Activated CD4-positive, alpha-beta T cell treated with anti-CD3 and anti-CD28 coated beads for 36 hours (primary cell): ENCODE measurements at regions not wholly inside any gene's neighbourhood (a gene's known extent, or its start where the extent isn't known, plus 50 kb on each side); places are given as distances from the start of the nearest gene placed in this dataset.

Experiments used
- ATAC-seq: fragments of 200-7000 bp; cut with Tn5 transposase; one replicate; pipeline ENCODE4 v1.10.0; 2021; ENCODE audit warnings: mild to moderate bottlenecking, moderate library complexity
- CTCF ChIA-PET: fragments of 350-600 bp; sonication (Branson Sonifier 250); formaldehyde crosslinking; loops from one replicate; lab custom pipeline; 2021; ENCODE audit warnings: antibody characterized with exemption; lab: Charles Lee
- POLR2A ChIA-PET: fragments of 350-600 bp; sonication (Branson Sonifier 250); formaldehyde crosslinking; loops from one replicate; lab custom pipeline; 2021; ENCODE audit warnings: antibody characterized with exemption, inconsistent platforms; lab: Charles Lee
- DNase-seq: peaks from one replicate; pipeline ENCODE4 v3.0.0-alpha.2; 2020
- H3K27ac Mint-ChIP-seq: one replicate; pipeline ENCODE4 v1.8.0; 2021; ENCODE audit warnings: mixed read lengths
- H3K27me3 Mint-ChIP-seq: one replicate; pipeline ENCODE4 v1.8.0; 2021; ENCODE audit warnings: mixed read lengths
- H3K36me3 Mint-ChIP-seq: one replicate; pipeline ENCODE4 v1.8.0; 2021; ENCODE audit warnings: low read depth, mixed read lengths
- H3K4me1 Mint-ChIP-seq: one replicate; pipeline ENCODE4 v1.8.0; 2021; ENCODE audit warnings: mixed read lengths
- H3K4me3 Mint-ChIP-seq: one replicate; pipeline ENCODE4 v1.8.0; 2021; ENCODE audit warnings: mild to moderate bottlenecking, moderate library complexity, mixed read lengths
- H3K9me3 Mint-ChIP-seq: one replicate; pipeline ENCODE4 v1.8.0; 2021; ENCODE audit warnings: low read depth, mixed read lengths
- intact Hi-C, 2 experiments: fragments of 100-400 bp; cut with DNase I in 1 of 2; cut with micrococcal nuclease in 1 of 2; formaldehyde crosslinking; loops; one replicate each; pipeline versions ENCODE4 v1.14.2 to v1.15.1; 2022 to 2024; cut with DNase I, micrococcal nuclease

GRCh38 chr11:93248602-93249001 lies 50.8 kb upstream of the SLC36A4 start:
- Mint-ChIP-seq H3K27ac (no peak overlapping the region), H3K4me3 (no peak overlapping the region), H3K27me3 (peaks cover 17% of the 10 kb centered on the region), H3K36me3 (no peaks in the 10 kb centered on the region), H3K4me1 (no peaks in the 10 kb centered on the region), H3K9me3 (no peaks in the 10 kb centered on the region)
- no peak for ATAC-seq
- ChIA-PET CTCF (interaction anchor here (0.6 to 0.8 kb wide), 4 partner anchors 22 to 307 kb away, joined by 3 to 4 read pairs (median 4); no protein-coding TSS in a partner anchor), POLR2A (no interaction called here)
- intact Hi-C loops, result no loop called here
- DNase-seq, result no peak

- CTCF ChIA-PET, result interaction anchor here (0.6 to 1.1 kb wide), 4 partner anchors 15 to 307 kb away, joined by 3 to 4 read pairs (median 3); no protein-coding TSS in a partner anchor
- intact Hi-C loops, result no loop called here
- Mint-ChIP-seq H3K9me3 (no peaks in the 10 kb centered on the region), H3K27me3 (peaks cover 25% of the 10 kb centered on the region), H3K4me1 (no peaks in the 10 kb centered on the region), H3K27ac (no peak overlapping the region), H3K4me3 (no peak overlapping the region), H3K36me3 (no peaks in the 10 kb centered on the region)
- POLR2A ChIA-PET, result no interaction called here
- no peak for ATAC-seq
- DNase-seq, result no peak
Observed at GRCh38 chr11:93249459-93250220, 51.8 kb upstream of the SLC36A4 start.

- intact Hi-C loops, result no loop called here
- Mint-ChIP-seq H3K27me3 (peaks cover 25% of the 10 kb centered on the region), H3K36me3 (no peaks in the 10 kb centered on the region), H3K9me3 (no peaks in the 10 kb centered on the region), H3K4me3 (no peak overlapping the region), H3K27ac (no peak overlapping the region), H3K4me1 (no peaks in the 10 kb centered on the region)
- DNase-seq, result no peak
- no peak for ATAC-seq
- ChIA-PET POLR2A (no interaction called here), CTCF (no interaction called here)
Observed at GRCh38 chr11:93250326-93250725, 52.5 kb upstream of the SLC36A4 start.

- Mint-ChIP-seq H3K9me3 (no peaks in the 10 kb centered on the region), H3K4me1 (no peaks in the 10 kb centered on the region), H3K27ac (no peak overlapping the region), H3K36me3 (no peaks in the 10 kb centered on the region), H3K27me3 (peaks cover 18% of the 10 kb centered on the region), H3K4me3 (no peak overlapping the region)
- DNase-seq, result no peak
- ChIA-PET POLR2A (no interaction called here), CTCF (no interaction called here)
- intact Hi-C loops, result no loop called here
- ATAC-seq, result no peak
Observed at GRCh38 chr11:93251922-93252321, 54.1 kb upstream of the SLC36A4 start.

GRCh38 chr11:93253111-93253510 lies 55.3 kb upstream of the SLC36A4 start:
- no peak for ATAC-seq
- ChIA-PET CTCF (no interaction called here), POLR2A (no interaction called here)
- H3K27ac Mint-ChIP-seq, result no peak overlapping the region
- H3K4me1 Mint-ChIP-seq, result no peaks in the 10 kb centered on the region
- no peak for DNase-seq
- H3K27me3 Mint-ChIP-seq, result peaks cover 16% of the 10 kb centered on the region
- H3K4me3 Mint-ChIP-seq, result no peak overlapping the region
- H3K9me3 Mint-ChIP-seq, result no peaks in the 10 kb centered on the region
- no peaks in the 10 kb centered on the region for H3K36me3 Mint-ChIP-seq
- intact Hi-C loops, result no loop called here

- intact Hi-C loops, result no loop called here
- no peaks in the 10 kb centered on the region for H3K36me3 Mint-ChIP-seq
- DNase-seq, result no peak
- no peaks in the 10 kb centered on the region for H3K4me1 Mint-ChIP-seq
- no peak overlapping the region for H3K4me3 Mint-ChIP-seq
- ATAC-seq, result no peak
- ChIA-PET POLR2A (no interaction called here), CTCF (no interaction called here)
- no peak overlapping the region for H3K27ac Mint-ChIP-seq
- peaks cover 12% of the 10 kb centered on the region for H3K9me3 Mint-ChIP-seq
- peaks cover 20% of the 10 kb centered on the region for H3K27me3 Mint-ChIP-seq
Observed at GRCh38 chr11:93256623-93257022, 58.8 kb upstream of the SLC36A4 start.

GRCh38 chr11:93267383-93267782 lies 63.2 kb upstream of the DEUP1 start:
- no peak for DNase-seq
- POLR2A ChIA-PET, result no interaction called here
- intact Hi-C loops, result no loop called here
- Mint-ChIP-seq H3K4me3 (no peak overlapping the region), H3K4me1 (no peaks in the 10 kb centered on the region), H3K27me3 (peaks cover 3% of the 10 kb centered on the region), H3K9me3 (peaks cover 9% of the 10 kb centered on the region), H3K27ac (no peak overlapping the region), H3K36me3 (no peaks in the 10 kb centered on the region)
- CTCF ChIA-PET, result no interaction called here
- ATAC-seq, result no peak

- Mint-ChIP-seq H3K27ac (no peak overlapping the region), H3K27me3 (peaks cover 3% of the 10 kb centered on the region), H3K9me3 (peaks cover 9% of the 10 kb centered on the region), H3K4me1 (no peaks in the 10 kb centered on the region), H3K36me3 (no peaks in the 10 kb centered on the region), H3K4me3 (no peak overlapping the region)
- ATAC-seq (peak; percentile 53), DNase-seq (no peak)
- intact Hi-C loops, result no loop called here
- CTCF ChIA-PET, result interaction anchor here (0.7 kb wide), 1 partner anchor 156 kb away, joined by 3 read pairs; no protein-coding TSS in a partner anchor
- POLR2A ChIA-PET, result no interaction called here
Observed at GRCh38 chr11:93268287-93269040, 62.1 kb upstream of the DEUP1 start.

GRCh38 chr11:93271596-93271995 lies 58.9 kb upstream of the DEUP1 start:
- Mint-ChIP-seq H3K27ac (no peak overlapping the region), H3K4me3 (no peak overlapping the region), H3K4me1 (no peaks in the 10 kb centered on the region), H3K36me3 (no peaks in the 10 kb centered on the region), H3K27me3 (no peaks in the 10 kb centered on the region), H3K9me3 (peaks cover 9% of the 10 kb centered on the region)
- ChIA-PET CTCF (no interaction called here), POLR2A (no interaction called here)
- ATAC-seq, result no peak
- DNase-seq, result no peak
- intact Hi-C loops, result no loop called here

- DNase-seq (no peak), ATAC-seq (no peak)
- H3K4me1 Mint-ChIP-seq, result no peaks in the 10 kb centered on the region
- POLR2A ChIA-PET, result no interaction called here
- no peak overlapping the region for H3K27ac Mint-ChIP-seq
- H3K36me3 Mint-ChIP-seq, result no peaks in the 10 kb centered on the region
- intact Hi-C loops, result no loop called here
- peaks cover 5% of the 10 kb centered on the region for H3K27me3 Mint-ChIP-seq
- CTCF ChIA-PET, result interaction anchor here (1.2 kb wide), 1 partner anchor 37 kb away, joined by 3 read pairs; no protein-coding TSS in a partner anchor
- no peak overlapping the region for H3K4me3 Mint-ChIP-seq
- H3K9me3 Mint-ChIP-seq, result no peaks in the 10 kb centered on the region
Observed at GRCh38 chr11:93274851-93275250, 55.7 kb upstream of the DEUP1 start.

GRCh38 chr11:93278976-93279375 lies 51.6 kb upstream of the DEUP1 start:
- no peak for DNase-seq
- POLR2A ChIA-PET, result no interaction called here
- no peak overlapping the region for H3K27ac Mint-ChIP-seq
- H3K4me1 Mint-ChIP-seq, result no peaks in the 10 kb centered on the region
- intact Hi-C loops, result no loop called here
- H3K9me3 Mint-ChIP-seq, result no peaks in the 10 kb centered on the region
- H3K4me3 Mint-ChIP-seq, result no peak overlapping the region
- no peaks in the 10 kb centered on the region for H3K36me3 Mint-ChIP-seq
- ATAC-seq, result no peak
- peaks cover 5% of the 10 kb centered on the region for H3K27me3 Mint-ChIP-seq
- CTCF ChIA-PET, result no interaction called here

GRCh38 chr11:93279851-93280347 lies 50.6 kb upstream of the DEUP1 start:
- Mint-ChIP-seq H3K27me3 (peaks cover 5% of the 10 kb centered on the region), H3K4me1 (no peaks in the 10 kb centered on the region), H3K4me3 (no peak overlapping the region), H3K36me3 (no peaks in the 10 kb centered on the region), H3K27ac (no peak overlapping the region), H3K9me3 (no peaks in the 10 kb centered on the region)
- ATAC-seq (peak; percentile 33), DNase-seq (no peak)
- ChIA-PET POLR2A (no interaction called here), CTCF (no interaction called here)
- intact Hi-C loops, result no loop called here
